HFFc6 (cell line): ENCODE measurements at regions not wholly inside any gene's neighbourhood (a gene's known extent, or its start where the extent isn't known, plus 50 kb on each side); places are given as distances from the start of the nearest gene placed in this dataset.

Experiments used
- DNase-seq: peaks from one replicate; pipeline ENCODE4 v3.0.0-alpha.2; 2018
- H3K27ac Mint-ChIP-seq: 2 replicates; pipeline ENCODE4 v1.8.0; 2020; ENCODE audit warnings: mild to moderate bottlenecking, mixed read lengths
- H3K27me3 Mint-ChIP-seq: 2 replicates; pipeline ENCODE4 v1.8.0; 2021; ENCODE audit warnings: mild to moderate bottlenecking, moderate library complexity, mixed read lengths; ENCODE audit not compliant: insufficient read depth
- H3K36me3 Mint-ChIP-seq: 2 replicates; pipeline ENCODE4 v1.8.0; 2021; ENCODE audit warnings: low read depth, mixed read lengths
- H3K4me1 Mint-ChIP-seq: 2 replicates; pipeline ENCODE4 v1.8.0; 2020; ENCODE audit warnings: low read depth, mixed read lengths
- H3K4me3 Mint-ChIP-seq: 2 replicates; pipeline ENCODE4 v1.8.0; 2020; ENCODE audit warnings: mild to moderate bottlenecking, moderate library complexity, mixed read lengths
- H3K9me3 Mint-ChIP-seq: 2 replicates; pipeline ENCODE4 v1.8.0; 2020; ENCODE audit warnings: mild to moderate bottlenecking, mixed read lengths
- TF ChIP-seq, protein P1 (sequence below): fragments of 200-600 bp; sonication (generic); IDR thresholded peaks from 2 replicates; pipeline ENCODE4 v1.5.0; 2021; ENCODE audit warnings: antibody characterized with exemption, mild to moderate bottlenecking

DNA sequence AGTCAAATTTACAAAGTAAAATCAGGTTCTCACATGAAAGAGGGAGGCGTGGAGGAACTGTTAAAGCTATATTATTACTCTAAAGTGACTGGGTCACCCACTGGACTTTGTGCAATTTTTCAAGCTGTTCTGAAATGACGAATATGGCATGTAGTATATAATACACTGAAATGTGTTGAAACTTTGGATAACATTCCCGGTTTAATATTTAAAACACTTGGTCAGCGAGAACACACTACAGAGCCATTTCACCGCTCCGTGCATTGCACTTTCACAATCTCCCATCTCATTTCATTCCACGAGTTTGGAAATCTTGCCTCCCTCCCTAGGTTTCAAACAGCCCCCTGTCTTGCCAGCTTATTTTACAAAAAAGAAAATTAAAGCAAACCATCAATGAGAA is 337.9 kb downstream of the WDR11 start:
- peaks cover 41% of the 10 kb centered on the region for H3K9me3 Mint-ChIP-seq
- H3K27me3 Mint-ChIP-seq: peaks cover 2% of the 10 kb centered on the region; the same call in 1 of the 2 replicates
- no peak overlapping the region for H3K27ac Mint-ChIP-seq
- DNase-seq: no peak
- H3K36me3 Mint-ChIP-seq: peaks cover 3% of the 10 kb centered on the region; the same call in 1 of the 2 replicates
- H3K4me3 Mint-ChIP-seq: no peak overlapping the region
- TF ChIP-seq, protein P1, sequence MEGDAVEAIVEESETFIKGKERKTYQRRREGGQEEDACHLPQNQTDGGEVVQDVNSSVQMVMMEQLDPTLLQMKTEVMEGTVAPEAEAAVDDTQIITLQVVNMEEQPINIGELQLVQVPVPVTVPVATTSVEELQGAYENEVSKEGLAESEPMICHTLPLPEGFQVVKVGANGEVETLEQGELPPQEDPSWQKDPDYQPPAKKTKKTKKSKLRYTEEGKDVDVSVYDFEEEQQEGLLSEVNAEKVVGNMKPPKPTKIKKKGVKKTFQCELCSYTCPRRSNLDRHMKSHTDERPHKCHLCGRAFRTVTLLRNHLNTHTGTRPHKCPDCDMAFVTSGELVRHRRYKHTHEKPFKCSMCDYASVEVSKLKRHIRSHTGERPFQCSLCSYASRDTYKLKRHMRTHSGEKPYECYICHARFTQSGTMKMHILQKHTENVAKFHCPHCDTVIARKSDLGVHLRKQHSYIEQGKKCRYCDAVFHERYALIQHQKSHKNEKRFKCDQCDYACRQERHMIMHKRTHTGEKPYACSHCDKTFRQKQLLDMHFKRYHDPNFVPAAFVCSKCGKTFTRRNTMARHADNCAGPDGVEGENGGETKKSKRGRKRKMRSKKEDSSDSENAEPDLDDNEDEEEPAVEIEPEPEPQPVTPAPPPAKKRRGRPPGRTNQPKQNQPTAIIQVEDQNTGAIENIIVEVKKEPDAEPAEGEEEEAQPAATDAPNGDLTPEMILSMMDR: no peak
- H3K4me1 Mint-ChIP-seq: no peaks in the 10 kb centered on the region

DNA sequence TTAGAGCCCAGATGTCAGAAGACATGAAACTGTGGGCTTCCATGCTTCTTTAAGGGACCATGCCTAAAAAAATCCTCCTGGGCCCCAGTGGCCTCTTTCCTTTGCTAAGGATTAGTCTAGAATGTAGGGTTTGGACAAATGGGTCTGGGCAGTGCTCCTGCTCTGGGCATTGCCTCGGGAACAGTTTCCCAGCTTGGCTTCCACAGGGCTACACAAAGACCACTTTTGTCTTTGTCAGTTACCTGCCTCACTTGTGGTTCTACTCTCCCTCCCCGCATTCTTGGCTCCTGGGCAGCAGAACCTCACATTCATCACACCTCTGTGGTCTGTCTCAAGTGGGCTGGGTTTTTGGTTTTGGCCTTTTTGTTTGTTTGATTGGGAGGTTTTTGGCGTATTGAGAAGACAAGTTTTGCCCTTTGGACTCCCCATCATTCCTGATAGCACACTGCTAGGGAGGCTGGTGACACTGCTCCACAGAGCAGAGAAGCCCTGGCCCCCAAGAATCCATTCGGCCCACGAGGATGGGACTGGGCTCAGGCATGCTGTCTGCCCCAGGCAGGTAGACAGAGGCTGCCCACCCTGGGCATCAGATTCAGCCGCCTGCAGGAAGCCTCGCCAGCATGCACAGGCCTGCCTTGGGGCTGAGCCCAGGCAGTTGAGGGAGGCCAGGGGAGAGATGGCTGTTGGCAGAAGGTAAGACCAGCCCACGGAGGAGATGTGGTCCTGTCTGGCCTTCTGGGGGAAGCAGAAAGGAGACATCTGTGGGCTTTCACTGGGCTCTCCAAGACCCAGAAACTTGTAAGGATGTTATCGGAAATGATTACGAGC is 343.7 kb downstream of the WDR11 start:
- no peak overlapping the region for H3K4me3 Mint-ChIP-seq
- H3K36me3 Mint-ChIP-seq: peaks cover 3% of the 10 kb centered on the region; the same call in 1 of the 2 replicates
- DNase-seq: no peak
- H3K27me3 Mint-ChIP-seq: peaks cover 2% of the 10 kb centered on the region; the same call in 1 of the 2 replicates
- peaks cover 77% of the 10 kb centered on the region for H3K9me3 Mint-ChIP-seq
- H3K27ac Mint-ChIP-seq: no peak overlapping the region
- no peaks in the 10 kb centered on the region for H3K4me1 Mint-ChIP-seq
- TF ChIP-seq, protein P1: no peak

- Mint-ChIP-seq H3K36me3 (peaks cover 7% of the 10 kb centered on the region; the same call in 1 of the 2 replicates), H3K4me1 (no peaks in the 10 kb centered on the region), H3K9me3 (peaks cover 77% of the 10 kb centered on the region), H3K27ac (no peak overlapping the region), H3K27me3 (peaks cover 2% of the 10 kb centered on the region; the same call in 1 of the 2 replicates), H3K4me3 (no peak overlapping the region)
- no peak for DNase-seq
- TF ChIP-seq, protein P1: no peak
Observed at GRCh38 chr10:121195524-121195910, 344.4 kb downstream of the WDR11 start.

GRCh38 chr10:121199081-121199480 is 347.9 kb downstream of the WDR11 start:
- H3K4me3 Mint-ChIP-seq: no peak overlapping the region
- no peaks in the 10 kb centered on the region for H3K27me3 Mint-ChIP-seq
- peaks cover 81% of the 10 kb centered on the region for H3K9me3 Mint-ChIP-seq
- no peak for DNase-seq
- TF ChIP-seq, protein P1: no peak
- no peaks in the 10 kb centered on the region for H3K4me1 Mint-ChIP-seq
- H3K27ac Mint-ChIP-seq: no peak overlapping the region
- 0 out of 2 replicates have a peak, but pooled peaks cover 4% of the 10 kb centered on the region for H3K36me3 Mint-ChIP-seq

- no peak overlapping the region for H3K27ac Mint-ChIP-seq
- TF ChIP-seq, protein P1: no peak
- DNase-seq: no peak
- H3K4me3 Mint-ChIP-seq: no peak overlapping the region
- peaks cover 65% of the 10 kb centered on the region for H3K9me3 Mint-ChIP-seq
- H3K36me3 Mint-ChIP-seq: no peaks in the 10 kb centered on the region; the same call in 1 of the 2 replicates
- H3K27me3 Mint-ChIP-seq: no peaks in the 10 kb centered on the region
- H3K4me1 Mint-ChIP-seq: no peaks in the 10 kb centered on the region
Observed at GRCh38 chr10:121205625-121206024, 354.5 kb downstream of the WDR11 start.
